WTC11 (cell line): ENCODE measurements at regions not wholly inside any gene's neighbourhood (a gene's known extent, or its start where the extent isn't known, plus 50 kb on each side); places are given as distances from the start of the nearest gene placed in this dataset.
"Not testable (repeated sequence)": the region's sequence is repeated elsewhere in the genome, so short reads cannot be mapped to it uniquely, and the experiment has no call there.

Experiments
- ATAC-seq: fragments of 200-7000 bp; cut with Tn5 transposase; 2 replicates; pipeline ENCODE4 v1.10.0; 2021; ENCODE audit warnings: mild to moderate bottlenecking, moderate library complexity
- CTCF ChIA-PET: fragments of 300-600 bp; sonication (Branson Sonifier 250); formaldehyde crosslinking; loops from one replicate; lab custom pipeline; 2021; ENCODE audit warnings: antibody characterized with exemption; lab: Charles Lee
- POLR2A ChIA-PET: fragments of 350-600 bp; sonication (Branson Sonifier 250); formaldehyde crosslinking; loops from one replicate; lab custom pipeline; 2021; ENCODE audit warnings: antibody characterized with exemption; lab: Charles Lee
- DNase-seq: peaks from one replicate; pipeline ENCODE4 v3.0.0; 2021; ENCODE audit warnings: low spot score
- H3K27ac Mint-ChIP-seq: 2 replicates; pipeline ENCODE4 v1.8.0; 2021; ENCODE audit warnings: mixed read lengths
- H3K27me3 Mint-ChIP-seq: 2 replicates; pipeline ENCODE4 v1.8.0; 2021; ENCODE audit warnings: low read depth, mild to moderate bottlenecking, moderate library complexity, mixed read lengths
- H3K36me3 Mint-ChIP-seq: 2 replicates; pipeline ENCODE4 v1.8.0; 2021; ENCODE audit warnings: mixed read lengths
- H3K4me1 Mint-ChIP-seq: 2 replicates; pipeline ENCODE4 v1.8.0; 2022; ENCODE audit warnings: mixed read lengths
- H3K4me3 Mint-ChIP-seq: 2 replicates; pipeline ENCODE4 v1.8.0; 2021; ENCODE audit warnings: mild to moderate bottlenecking, moderate library complexity, mixed read lengths
- H3K9me3 Mint-ChIP-seq: 2 replicates; pipeline ENCODE4 v1.8.0; 2021; ENCODE audit warnings: mixed read lengths

DNA sequence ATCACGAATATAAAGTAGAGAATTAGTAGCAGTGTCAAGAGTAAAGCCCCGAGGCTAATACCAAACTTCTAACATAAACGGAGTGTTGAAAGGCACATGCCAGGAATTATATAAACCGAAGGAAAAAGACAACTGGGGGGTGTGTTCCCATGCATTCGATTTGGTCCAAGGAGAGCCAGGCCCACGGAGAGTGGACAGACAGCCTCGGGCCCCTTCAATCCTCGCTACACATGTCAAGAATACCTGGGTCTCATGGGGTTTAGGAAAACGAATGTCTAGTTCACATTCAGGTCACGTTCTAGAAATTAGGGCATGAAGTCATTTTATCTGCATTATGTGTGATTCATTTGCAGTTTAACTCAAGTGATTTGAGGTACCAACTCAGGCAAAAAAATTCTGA, 343.7 kb downstream of the BCL2L11 start:
- H3K36me3 Mint-ChIP-seq, ATAC-seq, DNase-seq, H3K4me3 Mint-ChIP-seq, POLR2A ChIA-PET, H3K9me3 Mint-ChIP-seq, H3K27me3 Mint-ChIP-seq, H3K27ac Mint-ChIP-seq, CTCF ChIA-PET: not testable (repeated sequence)
- peaks cover 15% of the 10 kb centered on the region for H3K4me1 Mint-ChIP-seq

DNA sequence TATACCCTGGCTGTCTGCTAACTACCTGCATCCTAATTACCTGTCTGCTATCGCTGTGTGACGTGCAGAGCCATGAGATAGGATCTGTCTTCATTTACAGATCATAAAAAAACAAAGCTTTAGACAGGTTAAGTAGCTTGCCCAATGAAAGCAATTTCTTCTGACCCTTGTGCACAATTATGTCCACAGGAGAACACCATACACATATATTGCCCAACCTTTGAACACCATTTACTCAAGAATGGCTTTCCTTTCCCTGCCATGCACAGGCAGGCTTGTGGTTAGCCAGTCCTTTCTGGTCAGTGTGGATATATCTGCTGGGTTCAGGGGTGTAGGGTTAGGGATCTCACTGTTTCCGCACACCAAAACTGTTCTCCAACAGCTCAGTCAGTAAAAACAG, 344.8 kb downstream of the BCL2L11 start:
- CTCF ChIA-PET, H3K4me3 Mint-ChIP-seq, ATAC-seq: not testable (repeated sequence)

DNA sequence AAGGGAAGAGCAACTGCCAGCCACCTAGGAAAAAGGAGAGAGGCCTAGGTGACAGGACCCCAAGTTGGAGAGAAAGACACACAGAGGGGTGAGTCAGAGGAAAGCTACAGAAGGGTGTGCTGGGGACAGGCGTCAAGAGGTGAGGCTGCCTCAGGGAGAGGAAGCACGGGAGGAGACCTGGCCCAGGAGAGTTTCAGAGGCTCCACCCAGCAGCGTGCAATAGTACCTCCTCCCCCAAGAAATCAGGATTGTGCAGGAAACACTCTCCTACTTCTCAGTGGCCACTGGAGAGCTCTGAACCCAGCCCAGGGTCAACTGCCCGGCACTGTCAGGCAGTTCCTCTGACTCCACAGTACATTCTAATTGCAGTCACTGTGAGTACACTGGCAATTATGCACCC, 346.0 kb downstream of the BCL2L11 start:
- H3K9me3 Mint-ChIP-seq, POLR2A ChIA-PET, H3K4me3 Mint-ChIP-seq, CTCF ChIA-PET, H3K27me3 Mint-ChIP-seq, DNase-seq, H3K27ac Mint-ChIP-seq, H3K36me3 Mint-ChIP-seq: not testable (repeated sequence)
- peaks cover 15% of the 10 kb centered on the region for H3K4me1 Mint-ChIP-seq
- peak; percentile 70 for ATAC-seq

More for the DNA sequence above, 344.8 kb downstream of the BCL2L11 start:
- POLR2A ChIA-PET, H3K27ac Mint-ChIP-seq, H3K36me3 Mint-ChIP-seq, DNase-seq, H3K9me3 Mint-ChIP-seq, H3K27me3 Mint-ChIP-seq: not testable (repeated sequence)
- H3K4me1 Mint-ChIP-seq: peaks cover 15% of the 10 kb centered on the region

DNA sequence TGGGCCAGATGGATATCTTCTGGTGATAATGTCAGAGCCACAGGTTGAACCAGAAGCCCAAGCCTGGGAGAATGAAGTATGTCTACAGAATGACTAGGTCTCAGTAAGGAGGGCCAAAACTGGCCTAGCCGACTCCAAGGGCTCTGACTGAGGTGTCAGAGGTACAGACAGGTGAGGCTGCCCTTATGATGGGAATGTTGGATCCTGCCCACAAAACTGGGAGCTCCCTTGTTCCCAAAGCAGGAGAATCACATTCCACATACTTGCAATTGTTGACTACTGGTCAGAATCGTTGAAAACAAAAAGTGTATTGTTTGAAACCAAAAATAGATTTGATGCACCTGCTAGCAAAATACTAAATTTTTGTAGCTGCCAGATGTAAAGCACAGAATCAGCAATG, 350.2 kb downstream of the BCL2L11 start:
- peaks cover 11% of the 10 kb centered on the region for H3K4me1 Mint-ChIP-seq
- POLR2A ChIA-PET, DNase-seq, H3K4me3 Mint-ChIP-seq, CTCF ChIA-PET, H3K36me3 Mint-ChIP-seq, ATAC-seq, H3K27me3 Mint-ChIP-seq, H3K9me3 Mint-ChIP-seq, H3K27ac Mint-ChIP-seq: not testable (repeated sequence)

DNA sequence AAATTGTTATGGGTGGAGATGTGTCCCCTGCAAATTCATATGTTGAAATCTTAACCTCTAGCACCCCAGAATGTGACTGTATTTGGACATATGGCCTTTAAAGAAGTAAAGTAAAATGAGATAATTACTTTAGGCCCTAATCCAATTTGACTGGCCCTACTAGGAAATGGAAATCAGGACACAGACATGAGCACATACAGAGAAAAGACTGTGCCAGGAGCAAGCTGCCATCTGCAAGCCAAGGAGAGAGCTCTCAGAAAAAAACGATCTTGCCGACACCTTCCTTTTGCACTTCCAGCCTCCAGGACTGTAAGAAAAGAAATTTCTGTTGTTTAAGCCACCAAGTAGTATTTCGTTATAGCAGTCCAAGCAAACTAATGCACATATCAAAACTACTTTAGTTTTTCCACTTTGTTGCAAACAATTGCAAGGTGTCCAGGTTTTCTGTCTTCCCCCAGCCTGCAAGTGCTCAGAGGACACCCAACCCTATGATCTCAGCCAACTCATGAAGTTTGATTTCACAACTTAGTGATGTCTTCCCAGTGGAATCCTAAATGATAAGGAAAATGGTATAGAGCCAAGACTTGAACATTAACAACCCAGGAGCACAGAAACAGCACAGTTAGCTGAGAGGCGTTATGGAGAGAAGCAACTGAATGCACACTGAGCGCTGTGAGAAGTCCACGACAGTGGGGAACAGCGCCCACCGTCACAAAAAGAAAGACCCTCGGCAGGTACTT, 351.2 kb downstream of the BCL2L11 start:
- ATAC-seq, DNase-seq, H3K4me1 Mint-ChIP-seq, H3K27ac Mint-ChIP-seq, CTCF ChIA-PET, H3K36me3 Mint-ChIP-seq, H3K4me3 Mint-ChIP-seq, POLR2A ChIA-PET, H3K27me3 Mint-ChIP-seq, H3K9me3 Mint-ChIP-seq: not testable (repeated sequence)

DNA sequence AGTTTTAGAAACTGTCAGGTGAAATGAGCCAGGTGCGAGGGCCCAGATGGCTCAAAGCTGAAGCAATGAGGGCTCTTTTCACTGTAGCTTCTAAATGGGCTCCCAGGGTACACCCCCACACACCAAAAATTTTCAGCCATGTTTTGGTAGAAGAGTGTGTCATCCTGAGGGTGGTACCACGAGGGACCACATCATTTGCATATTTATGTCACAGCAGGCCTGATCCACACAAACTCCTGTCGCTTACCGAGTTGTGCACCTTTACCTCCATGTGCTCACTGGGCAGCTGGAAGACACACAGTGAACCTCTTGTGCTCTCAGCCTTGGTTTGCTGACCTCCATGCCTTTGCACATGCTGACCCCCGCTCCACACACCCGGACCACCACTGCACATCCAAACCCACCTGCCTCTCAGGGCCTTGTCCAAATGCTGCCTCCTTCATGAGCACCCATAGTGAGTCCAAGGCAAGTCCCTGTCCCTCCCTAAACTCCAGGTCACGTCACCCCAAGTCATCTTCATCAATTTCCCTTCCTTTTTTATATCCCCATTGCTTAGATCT, 352.2 kb downstream of the BCL2L11 start:
- DNase-seq, H3K27ac Mint-ChIP-seq, H3K36me3 Mint-ChIP-seq, ATAC-seq, H3K4me3 Mint-ChIP-seq, H3K4me1 Mint-ChIP-seq, H3K9me3 Mint-ChIP-seq, CTCF ChIA-PET, H3K27me3 Mint-ChIP-seq, POLR2A ChIA-PET: not testable (repeated sequence)

DNA sequence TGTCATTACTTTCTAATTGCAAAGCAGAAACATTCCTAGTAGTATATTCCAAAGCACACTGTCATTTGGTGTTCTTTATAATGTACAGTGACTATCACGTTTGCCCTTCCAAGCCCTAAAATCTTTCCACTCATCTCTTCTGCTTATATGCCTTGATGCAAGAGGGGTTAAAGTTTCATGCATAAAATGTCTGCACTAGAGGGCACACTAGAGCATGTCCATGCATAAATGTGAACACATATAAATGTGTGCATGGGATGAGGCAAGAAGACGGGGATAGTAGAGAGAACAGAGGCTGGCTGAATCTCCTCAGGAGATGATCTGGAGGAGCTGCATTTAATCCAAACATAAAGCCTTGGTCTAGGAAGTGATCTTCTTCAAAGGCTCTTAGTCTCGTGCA, 352.8 kb downstream of the BCL2L11 start:
- DNase-seq, H3K9me3 Mint-ChIP-seq, H3K4me3 Mint-ChIP-seq, CTCF ChIA-PET, POLR2A ChIA-PET, H3K4me1 Mint-ChIP-seq, H3K36me3 Mint-ChIP-seq, H3K27me3 Mint-ChIP-seq, H3K27ac Mint-ChIP-seq, ATAC-seq: not testable (repeated sequence)

DNA sequence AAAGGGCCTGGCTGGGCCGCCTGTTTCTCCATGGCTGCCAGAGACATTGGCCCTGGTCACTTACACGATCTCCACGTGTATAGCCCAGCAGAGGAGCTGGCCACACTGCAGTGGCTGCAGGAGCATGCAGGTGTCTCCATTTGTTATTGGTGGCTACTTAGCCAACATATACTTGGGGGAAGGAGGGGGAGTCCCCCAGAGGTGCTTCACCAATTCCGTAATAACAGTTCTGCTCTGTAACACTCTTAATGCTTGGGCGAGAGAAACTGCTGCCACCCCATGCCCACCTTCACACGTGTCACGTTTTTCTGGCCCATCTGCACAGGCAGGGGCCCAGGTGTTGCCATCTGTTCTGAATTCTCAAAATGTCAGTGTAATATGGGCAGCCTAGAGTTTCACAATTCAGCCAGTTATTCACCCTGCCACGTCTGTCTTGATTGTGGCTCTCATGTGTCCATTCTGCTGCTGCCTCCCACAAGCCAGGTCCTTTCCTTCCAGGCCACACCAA, 353.5 kb downstream of the BCL2L11 start:
- H3K27me3 Mint-ChIP-seq, H3K4me3 Mint-ChIP-seq, POLR2A ChIA-PET, CTCF ChIA-PET, H3K4me1 Mint-ChIP-seq, H3K9me3 Mint-ChIP-seq, DNase-seq, H3K36me3 Mint-ChIP-seq, ATAC-seq, H3K27ac Mint-ChIP-seq: not testable (repeated sequence)

DNA sequence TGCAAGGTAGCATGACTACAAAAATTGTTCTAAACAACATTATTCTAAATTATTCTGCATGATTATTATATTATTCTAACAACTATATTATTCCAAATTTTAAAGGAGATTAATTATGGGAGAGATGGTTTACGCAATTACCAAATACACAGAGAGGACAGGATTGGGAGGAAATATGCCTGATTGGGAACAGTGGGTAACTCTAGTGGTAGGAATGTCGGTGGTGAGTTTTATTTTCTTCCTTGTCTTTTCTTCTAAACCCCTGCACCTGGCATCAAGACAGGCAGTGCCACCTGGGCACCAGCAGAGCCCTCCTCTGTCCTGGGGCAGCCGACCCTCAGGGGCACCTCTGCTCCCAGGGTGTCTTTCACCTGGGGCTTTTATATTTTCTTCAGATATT, 357.6 kb downstream of the BCL2L11 start:
- ATAC-seq: not testable (repeated sequence)

DNA sequence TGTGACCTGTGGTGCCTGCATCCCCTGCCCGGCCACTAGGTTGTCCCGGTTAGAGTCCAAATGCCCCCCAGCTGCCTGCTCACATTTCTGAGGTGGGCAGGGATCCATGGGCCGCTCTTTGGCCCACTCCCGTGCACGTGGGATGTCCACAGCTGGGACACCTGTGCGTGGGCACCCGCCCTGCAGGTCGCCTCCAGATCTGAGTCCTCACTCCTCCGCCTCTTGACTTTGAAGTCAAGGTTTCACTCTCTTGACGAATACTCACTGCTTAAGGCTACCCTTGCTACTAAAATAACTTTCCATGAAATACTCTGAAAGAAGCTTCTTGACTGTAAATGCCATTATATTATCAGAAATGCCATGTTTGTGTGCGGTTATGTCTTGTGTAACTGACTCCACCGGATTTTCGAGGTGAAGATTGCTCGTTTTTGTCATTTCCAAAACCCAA, 358.2 kb downstream of the BCL2L11 start:
- H3K9me3 Mint-ChIP-seq, DNase-seq, H3K27me3 Mint-ChIP-seq, POLR2A ChIA-PET, H3K4me3 Mint-ChIP-seq, H3K27ac Mint-ChIP-seq, ATAC-seq, H3K36me3 Mint-ChIP-seq, CTCF ChIA-PET, H3K4me1 Mint-ChIP-seq: not testable (repeated sequence)

More for the DNA sequence above, 357.6 kb downstream of the BCL2L11 start:
- H3K4me3 Mint-ChIP-seq, DNase-seq, H3K27ac Mint-ChIP-seq, H3K9me3 Mint-ChIP-seq, H3K36me3 Mint-ChIP-seq, CTCF ChIA-PET, POLR2A ChIA-PET, H3K4me1 Mint-ChIP-seq, H3K27me3 Mint-ChIP-seq: not testable (repeated sequence)

DNA sequence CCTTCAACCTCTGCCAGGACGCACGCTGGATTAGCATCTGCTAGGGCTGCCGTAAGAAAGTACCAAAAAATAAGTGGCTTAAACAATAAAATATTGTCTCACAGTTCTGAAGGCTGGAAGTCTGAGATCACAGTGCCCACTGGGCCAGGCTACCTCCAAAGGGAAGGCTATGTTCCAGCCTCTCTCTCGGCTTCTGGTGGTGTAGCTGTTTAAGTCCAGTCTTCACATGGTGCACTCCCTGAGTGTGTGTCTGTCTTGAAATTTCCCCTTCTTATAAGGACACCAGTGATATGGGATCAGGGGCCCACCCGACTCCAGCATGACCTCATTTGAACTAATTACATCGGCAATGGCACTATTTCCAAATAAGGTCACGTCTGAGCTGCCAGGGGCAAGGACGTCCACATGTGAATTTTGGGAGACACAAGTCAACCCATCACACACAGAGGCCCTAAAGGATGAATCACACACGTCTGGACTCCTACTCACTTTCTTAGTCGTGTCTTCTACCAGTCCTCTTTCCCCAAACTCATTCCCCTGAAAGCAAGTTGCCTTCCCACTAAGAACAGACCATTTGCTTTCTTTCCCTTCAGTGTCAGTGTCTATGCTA, 359.4 kb downstream of the BCL2L11 start:
- DNase-seq, ATAC-seq, H3K36me3 Mint-ChIP-seq, CTCF ChIA-PET, H3K4me1 Mint-ChIP-seq, H3K27ac Mint-ChIP-seq, H3K9me3 Mint-ChIP-seq, POLR2A ChIA-PET, H3K27me3 Mint-ChIP-seq, H3K4me3 Mint-ChIP-seq: not testable (repeated sequence)

DNA sequence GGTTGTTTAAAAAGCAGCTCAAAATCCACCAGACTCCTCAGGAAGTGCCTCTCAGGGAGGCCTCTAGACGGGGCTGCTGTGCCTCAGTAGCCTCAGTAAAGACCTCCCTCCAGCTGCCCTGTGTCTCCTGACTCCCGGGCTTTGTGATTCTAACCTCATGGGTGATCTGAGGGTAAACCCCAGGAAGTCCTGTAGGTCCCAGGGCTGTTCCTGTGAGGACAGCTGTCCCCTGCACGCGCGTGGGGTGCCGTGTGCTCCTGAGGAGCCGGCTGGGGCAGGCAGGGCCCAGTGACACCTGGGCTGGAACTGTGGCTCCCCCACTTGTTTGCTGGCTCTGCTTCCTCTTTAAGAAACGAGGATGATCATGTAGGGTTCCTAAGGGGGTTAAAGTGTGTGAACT, 359.9 kb downstream of the BCL2L11 start:
- H3K27ac Mint-ChIP-seq, H3K36me3 Mint-ChIP-seq, H3K9me3 Mint-ChIP-seq, POLR2A ChIA-PET, H3K27me3 Mint-ChIP-seq, DNase-seq, H3K4me3 Mint-ChIP-seq, H3K4me1 Mint-ChIP-seq: not testable (repeated sequence)
- CTCF ChIA-PET: interaction anchor here (0.6 kb wide), 1 partner anchor 512 kb away, joined by 6 read pairs; no protein-coding TSS in a partner anchor
- ATAC-seq: peak; percentile 42
